Germinal center (tissue), 1 donor: ENCODE measurements at regions not wholly inside any gene's neighbourhood (a gene's known extent, or its start where the extent isn't known, plus 50 kb on each side); places are given as distances from the start of the nearest gene placed in this dataset.

Source experiments
- DNase-seq: peaks from one replicate; pipeline ENCODE4 v3.0.0; 2012; ENCODE audit warnings: mixed read lengths, low spot score

GRCh38 chr11:110830344-110830743, 118.1 kb upstream of the ARHGAP20 start:
- DNase-seq: no peak

GRCh38 chr11:110829873-110830272, 117.6 kb upstream of the ARHGAP20 start:
- no peak for DNase-seq

- DNase-seq: no peak
Measured at GRCh38 chr11:110828086-110828485, 115.8 kb upstream of the ARHGAP20 start.

GRCh38 chr11:110827276-110827675, 115.0 kb upstream of the ARHGAP20 start:
- DNase-seq: no peak

- no peak for DNase-seq
Measured at GRCh38 chr11:110824912-110825620, 112.8 kb upstream of the ARHGAP20 start.

- no peak for DNase-seq
Measured at GRCh38 chr11:110818032-110818687, 105.9 kb upstream of the ARHGAP20 start.

- no peak for DNase-seq
Measured at GRCh38 chr11:110812086-110812733, 100.0 kb upstream of the ARHGAP20 start.

GRCh38 chr11:110809417-110810199, 97.4 kb upstream of the ARHGAP20 start:
- no peak for DNase-seq

GRCh38 chr11:110808248-110808647, 96.0 kb upstream of the ARHGAP20 start:
- no peak for DNase-seq

GRCh38 chr11:110807801-110808200, 95.6 kb upstream of the ARHGAP20 start:
- no peak for DNase-seq

- DNase-seq: no peak
Measured at GRCh38 chr11:110805756-110806155, 93.5 kb upstream of the ARHGAP20 start.

GRCh38 chr11:110802162-110802561, 89.9 kb upstream of the ARHGAP20 start:
- no peak for DNase-seq

GRCh38 chr11:110801328-110801727, 89.1 kb upstream of the ARHGAP20 start:
- DNase-seq: no peak

GRCh38 chr11:110798201-110798900, 86.1 kb upstream of the ARHGAP20 start:
- DNase-seq: no peak

GRCh38 chr11:110797453-110797852, 85.2 kb upstream of the ARHGAP20 start:
- DNase-seq: peak; percentile 10

GRCh38 chr11:110795112-110795624, 82.9 kb upstream of the ARHGAP20 start:
- no peak for DNase-seq

- no peak for DNase-seq
Measured at GRCh38 chr11:110793556-110793955, 81.3 kb upstream of the ARHGAP20 start.

GRCh38 chr11:110791621-110792020, 79.4 kb upstream of the ARHGAP20 start:
- DNase-seq: no peak

- DNase-seq: no peak
Measured at GRCh38 chr11:110787680-110788079, 75.4 kb upstream of the ARHGAP20 start.

- DNase-seq: no peak
Measured at GRCh38 chr11:110786226-110786902, 74.1 kb upstream of the ARHGAP20 start.

- DNase-seq: no peak
Measured at GRCh38 chr11:110785398-110785797, 73.2 kb upstream of the ARHGAP20 start.
